GM20000 (cell line): ENCODE measurements at regions not wholly inside any gene's neighbourhood (a gene's known extent, or its start where the extent isn't known, plus 50 kb on each side); places are given as distances from the start of the nearest gene placed in this dataset.

ENCODE experiments used
- DNase-seq: peaks from one replicate; pipeline ENCODE4 v3.0.0; 2012; ENCODE audit warnings: low spot score
- TF ChIP-seq, protein P1 (sequence below): IDR thresholded peaks from 2 replicates; pipeline ENCODE4 v1.5.1; 2012; ENCODE audit warnings: mild to moderate bottlenecking, control low read depth; ENCODE audit errors: extremely low read depth, missing control alignments

DNA sequence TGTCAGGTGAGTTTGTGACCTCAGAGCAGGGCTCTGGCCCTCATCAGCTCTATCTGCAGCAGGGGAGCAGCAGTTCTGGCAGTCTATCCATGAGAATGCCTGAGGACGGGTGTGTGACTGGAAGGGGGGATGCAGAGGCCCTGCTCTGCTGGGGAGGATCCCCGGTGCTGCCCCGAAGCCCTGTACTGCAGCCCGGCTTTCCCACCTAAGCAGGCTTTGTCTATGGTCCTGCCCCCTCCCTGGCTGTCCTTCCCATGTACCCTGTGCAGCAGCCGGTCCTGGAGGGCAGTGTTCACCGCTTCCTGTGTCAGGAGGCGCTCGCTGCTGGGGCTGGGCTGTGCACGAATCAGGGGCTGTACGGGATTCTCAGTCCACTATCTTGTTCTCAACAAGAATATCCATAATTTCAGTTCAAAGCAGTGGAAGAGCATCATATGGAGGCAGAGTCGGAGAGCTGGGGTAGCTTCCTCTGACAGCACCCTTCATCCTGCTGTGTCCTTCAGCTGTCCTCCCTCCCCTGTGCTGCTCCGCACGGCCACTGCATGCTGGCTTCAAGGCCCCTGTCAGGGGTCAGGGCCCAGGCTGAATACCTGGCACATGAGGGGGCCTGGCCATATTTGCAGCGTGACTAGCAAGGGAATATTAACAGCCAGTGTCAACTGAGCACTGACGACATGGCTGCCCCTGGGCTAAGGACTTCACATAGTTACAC, 125.2 kb downstream of the CTTN start:
- DNase-seq: no peak

DNA sequence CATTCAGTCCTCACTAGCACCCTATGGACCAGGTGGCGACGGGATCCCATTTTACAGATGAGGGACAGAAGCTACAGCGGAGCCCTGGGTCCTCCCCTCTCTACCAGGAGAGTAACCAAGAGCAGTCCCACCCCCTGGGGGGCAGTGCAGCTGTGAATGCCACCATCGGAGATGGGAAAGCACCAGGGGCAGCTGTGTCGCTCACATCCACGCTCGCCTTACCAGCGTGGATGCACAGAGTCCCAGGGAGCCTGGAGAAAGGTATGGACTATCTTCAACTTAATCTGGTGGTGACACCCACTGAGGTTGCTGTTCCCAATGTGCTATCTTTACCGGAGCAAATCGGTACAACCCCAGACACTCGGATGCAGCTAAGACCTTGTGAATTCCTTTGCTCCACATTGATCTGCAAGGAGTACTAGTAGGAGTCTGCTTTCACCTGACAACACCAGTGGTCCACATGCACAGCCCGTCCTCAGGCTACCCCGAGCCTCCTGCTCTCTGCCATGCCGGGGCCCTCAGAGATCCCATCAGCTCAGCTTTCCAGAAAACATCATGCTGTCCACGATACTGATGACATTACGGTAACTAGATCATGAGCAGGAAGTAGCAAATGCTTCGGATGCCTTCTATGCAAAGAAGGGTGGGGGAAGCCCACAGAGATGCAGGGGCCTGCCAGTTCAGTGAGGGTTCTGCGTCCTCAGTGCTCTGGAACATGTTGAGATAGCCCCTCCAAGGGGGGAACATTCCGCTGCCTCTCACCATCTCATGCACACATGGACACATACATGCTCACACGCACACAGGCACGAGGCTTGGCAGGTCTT, 126.0 kb downstream of the CTTN start:
- TF ChIP-seq, protein P1, sequence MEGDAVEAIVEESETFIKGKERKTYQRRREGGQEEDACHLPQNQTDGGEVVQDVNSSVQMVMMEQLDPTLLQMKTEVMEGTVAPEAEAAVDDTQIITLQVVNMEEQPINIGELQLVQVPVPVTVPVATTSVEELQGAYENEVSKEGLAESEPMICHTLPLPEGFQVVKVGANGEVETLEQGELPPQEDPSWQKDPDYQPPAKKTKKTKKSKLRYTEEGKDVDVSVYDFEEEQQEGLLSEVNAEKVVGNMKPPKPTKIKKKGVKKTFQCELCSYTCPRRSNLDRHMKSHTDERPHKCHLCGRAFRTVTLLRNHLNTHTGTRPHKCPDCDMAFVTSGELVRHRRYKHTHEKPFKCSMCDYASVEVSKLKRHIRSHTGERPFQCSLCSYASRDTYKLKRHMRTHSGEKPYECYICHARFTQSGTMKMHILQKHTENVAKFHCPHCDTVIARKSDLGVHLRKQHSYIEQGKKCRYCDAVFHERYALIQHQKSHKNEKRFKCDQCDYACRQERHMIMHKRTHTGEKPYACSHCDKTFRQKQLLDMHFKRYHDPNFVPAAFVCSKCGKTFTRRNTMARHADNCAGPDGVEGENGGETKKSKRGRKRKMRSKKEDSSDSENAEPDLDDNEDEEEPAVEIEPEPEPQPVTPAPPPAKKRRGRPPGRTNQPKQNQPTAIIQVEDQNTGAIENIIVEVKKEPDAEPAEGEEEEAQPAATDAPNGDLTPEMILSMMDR: no peak
- no peak for DNase-seq

More for the DNA sequence above, 125.2 kb downstream of the CTTN start:
- TF ChIP-seq, protein P1: no peak

DNA sequence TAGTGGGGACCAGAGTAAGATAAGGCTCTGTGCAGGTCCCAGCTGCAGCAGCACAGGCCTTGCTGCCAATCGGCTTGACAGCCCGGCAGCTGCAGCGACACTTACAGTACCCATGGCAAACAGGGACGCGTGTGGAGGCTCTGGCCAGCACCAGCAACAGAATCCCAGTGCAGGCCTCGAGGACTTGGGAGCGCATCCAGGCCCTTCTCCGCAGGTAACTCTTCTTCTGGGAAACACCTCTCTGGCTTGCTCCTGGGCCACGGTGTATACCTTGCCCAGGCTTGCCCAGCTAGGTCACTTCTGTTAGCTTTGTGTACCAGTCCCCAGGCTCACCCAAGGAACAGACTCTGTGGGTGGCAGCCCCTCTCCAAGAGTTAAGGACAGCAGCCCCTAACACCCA, 126.7 kb downstream of the CTTN start:
- TF ChIP-seq, protein P1: no peak
- DNase-seq: no peak

DNA sequence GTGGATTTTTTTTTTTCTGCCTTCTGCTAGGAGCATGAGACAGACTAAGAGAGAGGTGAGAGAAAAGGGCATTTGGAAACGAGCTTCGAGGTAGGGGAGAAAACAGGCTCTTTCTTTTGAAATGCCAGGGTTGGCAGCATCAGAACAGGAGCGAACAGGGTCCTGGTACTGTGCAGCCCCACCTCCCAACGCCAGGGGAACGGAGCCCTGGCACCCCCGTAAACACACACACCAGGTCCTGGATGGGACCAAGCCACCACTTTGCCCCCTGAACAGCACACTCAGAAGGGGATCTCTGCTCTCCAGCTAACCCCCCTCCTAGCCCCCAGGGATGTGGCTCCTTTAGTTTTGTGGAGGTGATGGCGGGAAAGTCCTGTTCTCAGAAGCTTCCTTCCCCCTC, 127.1 kb downstream of the CTTN start:
- no peak for DNase-seq
- TF ChIP-seq, protein P1: no peak

DNA sequence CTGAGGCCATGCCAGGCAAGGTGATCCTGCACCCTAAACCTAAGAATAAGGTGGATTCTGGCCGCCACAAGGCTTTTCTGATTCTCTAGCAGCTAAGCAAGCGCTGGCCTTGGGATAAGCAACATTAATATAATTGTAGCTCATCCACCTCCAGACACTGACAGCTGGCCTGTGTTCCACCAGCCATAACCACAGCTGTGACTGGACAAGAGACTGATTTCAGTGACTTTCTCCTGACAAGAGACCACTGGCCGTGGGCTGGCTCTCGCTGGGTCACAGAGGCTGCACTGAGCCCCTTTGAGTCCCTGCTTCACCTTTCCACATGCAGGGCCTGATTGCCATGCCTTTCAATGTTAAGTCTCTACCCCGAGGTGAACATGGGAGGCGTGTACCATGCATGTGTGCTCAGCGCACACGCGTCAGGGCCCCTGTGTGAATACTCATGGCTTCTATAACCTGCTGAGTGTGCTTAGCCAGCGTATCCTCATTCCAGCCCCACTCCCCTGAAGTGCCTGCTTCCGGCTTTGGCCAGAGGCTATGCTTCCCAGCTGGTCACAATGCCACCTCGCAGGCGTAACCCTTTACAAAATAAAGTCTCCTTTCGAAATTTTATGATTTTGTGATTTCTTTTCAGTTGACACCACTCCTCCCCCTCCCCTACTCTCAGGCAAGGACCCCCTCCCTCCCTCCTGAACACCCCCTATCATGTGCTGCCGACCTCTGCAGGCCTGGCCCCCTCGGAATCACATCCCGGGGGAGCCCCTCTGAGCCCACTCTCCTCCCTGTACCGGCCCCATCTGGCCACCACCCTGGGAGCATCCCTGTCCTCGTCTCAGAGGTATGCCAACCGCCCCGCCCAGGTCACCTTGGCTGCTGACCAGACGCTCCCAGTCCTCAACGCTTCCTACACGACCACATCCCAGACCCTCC, 128.1 kb downstream of the CTTN start:
- no peak for DNase-seq
- TF ChIP-seq, protein P1: no peak

DNA sequence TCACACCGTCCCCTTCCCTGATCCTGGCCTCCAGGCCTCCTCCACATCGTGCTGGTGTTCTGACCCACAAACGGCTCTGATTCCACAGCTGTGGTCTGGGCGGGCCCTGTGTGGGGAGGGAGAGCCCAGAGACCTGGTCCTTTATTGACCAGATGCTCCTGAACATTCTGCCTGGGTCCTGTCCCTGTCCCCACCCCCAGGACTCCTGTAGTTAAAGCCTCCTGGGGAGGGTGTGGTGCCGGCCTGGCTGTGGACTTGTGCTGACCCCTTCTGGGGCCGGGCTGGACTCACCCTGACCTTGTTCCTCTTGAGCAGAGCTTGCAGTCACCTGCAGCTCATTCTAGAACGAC, 128.7 kb downstream of the CTTN start:
- DNase-seq: no peak
- TF ChIP-seq, protein P1: no peak
